ENCODE measurements at regions not wholly inside any gene's neighbourhood (a gene's known extent, or its start where the extent isn't known, plus 50 kb on each side); places are given as distances from the start of the nearest gene placed in this dataset.

- TF ChIP-seq, protein P1, sequence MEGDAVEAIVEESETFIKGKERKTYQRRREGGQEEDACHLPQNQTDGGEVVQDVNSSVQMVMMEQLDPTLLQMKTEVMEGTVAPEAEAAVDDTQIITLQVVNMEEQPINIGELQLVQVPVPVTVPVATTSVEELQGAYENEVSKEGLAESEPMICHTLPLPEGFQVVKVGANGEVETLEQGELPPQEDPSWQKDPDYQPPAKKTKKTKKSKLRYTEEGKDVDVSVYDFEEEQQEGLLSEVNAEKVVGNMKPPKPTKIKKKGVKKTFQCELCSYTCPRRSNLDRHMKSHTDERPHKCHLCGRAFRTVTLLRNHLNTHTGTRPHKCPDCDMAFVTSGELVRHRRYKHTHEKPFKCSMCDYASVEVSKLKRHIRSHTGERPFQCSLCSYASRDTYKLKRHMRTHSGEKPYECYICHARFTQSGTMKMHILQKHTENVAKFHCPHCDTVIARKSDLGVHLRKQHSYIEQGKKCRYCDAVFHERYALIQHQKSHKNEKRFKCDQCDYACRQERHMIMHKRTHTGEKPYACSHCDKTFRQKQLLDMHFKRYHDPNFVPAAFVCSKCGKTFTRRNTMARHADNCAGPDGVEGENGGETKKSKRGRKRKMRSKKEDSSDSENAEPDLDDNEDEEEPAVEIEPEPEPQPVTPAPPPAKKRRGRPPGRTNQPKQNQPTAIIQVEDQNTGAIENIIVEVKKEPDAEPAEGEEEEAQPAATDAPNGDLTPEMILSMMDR (IDR thresholded peaks at IDR 0.05): no peak
- no peak for TF ChIP-seq POLR2A (IDR thresholded peaks at IDR 0.05)
Measured at GRCh38 chr14:101411151-101411550, 150.1 kb upstream of the DIO3 start.

All from right lobe of liver (tissue), 4 donors.